Lung (tissue), 11 donors: ENCODE measurements at regions not wholly inside any gene's neighbourhood (a gene's known extent, or its start where the extent isn't known, plus 50 kb on each side); places are given as distances from the start of the nearest gene placed in this dataset.
"Not testable (repeated sequence)": the region's sequence is repeated elsewhere in the genome, so short reads cannot be mapped to it uniquely, and the experiment has no call there.

Source experiments
- ATAC-seq: fragments of 200-7000 bp; cut with Tn5 transposase; one replicate; pipeline ENCODE4 v1.9.1; 2020; ENCODE audit warnings: moderate number of reproducible peaks; ENCODE audit not compliant: insufficient read depth, low FRiP score
- DNase-seq, 3 donors: peaks; one replicate each; pipeline ENCODE4 v3.0.0-alpha.2; 2013 to 2017
- H3K27ac ChIP-seq, 2 donors: one replicate each; pipeline ENCODE4 v1.5.1; 2013; ENCODE audit warnings: mild to moderate bottlenecking in 2 of 2, moderate library complexity in 2 of 2, control low read depth in 1 of 2, inconsistent platforms in 1 of 2, low read depth in 1 of 2, low read length in 1 of 2
- H3K27me3 ChIP-seq, 3 donors: one replicate each; pipeline ENCODE4 v1.5.1; 2013; ENCODE audit warnings: low read length in 2 of 3; ENCODE audit not compliant: control insufficient read depth in 3 of 3, insufficient read depth in 3 of 3
- H3K36me3 ChIP-seq, 4 donors: one replicate each; pipeline ENCODE4 v1.5.1; 2013; ENCODE audit warnings: low read length in 4 of 4, mild to moderate bottlenecking in 1 of 4, moderate library complexity in 1 of 4; ENCODE audit not compliant: control insufficient read depth in 4 of 4, insufficient read depth in 4 of 4
- H3K4me1 ChIP-seq, 5 donors: one replicate each; pipeline ENCODE4 v1.5.1; 2013; ENCODE audit warnings: low read length in 5 of 5, mild to moderate bottlenecking in 2 of 5, moderate library complexity in 1 of 5; ENCODE audit not compliant: control insufficient read depth in 5 of 5, insufficient read depth in 5 of 5
- H3K4me3 ChIP-seq: one replicate; pipeline ENCODE4 v1.5.1; 2013; ENCODE audit warnings: mild to moderate bottlenecking, control low read depth, moderate library complexity
- H3K9ac ChIP-seq, 2 donors: one replicate each; pipeline ENCODE4 v1.5.1; 2013; ENCODE audit warnings: low read length in 2 of 2, control low read depth in 1 of 2; ENCODE audit not compliant: insufficient read depth in 1 of 2
- H3K9me3 ChIP-seq, 4 donors: one replicate each; pipeline ENCODE4 v1.5.1; 2013; ENCODE audit warnings: low read length in 3 of 4, mild to moderate bottlenecking in 1 of 4, moderate library complexity in 1 of 4; ENCODE audit not compliant: control insufficient read depth in 4 of 4, insufficient read depth in 3 of 4
- CTCF ChIP-seq: IDR thresholded peaks from 2 replicates; pipeline ENCODE4 v1.5.1; 2012; ENCODE audit warnings: mild to moderate bottlenecking; ENCODE audit errors: control extremely low read depth, extremely low read depth
- WGBS, 2 donors: extraction: QIAGEN DNeasy Blood & Tissue Kit; methylation state at CpG; one replicate each; pipeline ENCODE4 v1.1.7; 2013; 5-methylcytosine and 5-hydroxymethylcytosine counted together
- donor health status: control.
- donor health status: control.
- donor health status: Bipolar disorder and iron deficiency.
- donor health status: healthy.
- donor health status: DM: yes; HTN: yes; CAD: no.

- H3K27ac ChIP-seq = no peak overlapping the region
- no peaks in the 10 kb centered on the region for H3K36me3 ChIP-seq
- H3K27me3 ChIP-seq = no peaks in the 10 kb centered on the region
- H3K4me1 ChIP-seq = no peaks in the 10 kb centered on the region
- ATAC-seq (no peak), DNase-seq (no peak)
- no peaks in the 10 kb centered on the region for H3K9me3 ChIP-seq
- no peak overlapping the region for H3K9ac ChIP-seq
- no peak for TF ChIP-seq CTCF
- 62 to 67% methylated on average over 5 of the region's 5 CpGs for WGBS, 2 donors
- H3K4me3 ChIP-seq = no peak overlapping the region
Observed at GRCh38 chr12:59304077-59304721, 291.6 kb upstream of the SLC16A7 start.

- Histone ChIP-seq H3K4me1 (no peaks in the 10 kb centered on the region), H3K9ac (no peak overlapping the region), H3K36me3 (no peaks in the 10 kb centered on the region), H3K4me3 (no peak overlapping the region), H3K27me3 (no peaks in the 10 kb centered on the region), H3K9me3 (no peaks in the 10 kb centered on the region), H3K27ac (no peak overlapping the region)
- DNase-seq (no peak), ATAC-seq (no peak)
- WGBS, 2 donors = 50 to 61% methylated on average over 4 of the region's 4 CpGs
- no peak for TF ChIP-seq CTCF
Observed at GRCh38 chr12:59298296-59298695, 297.5 kb upstream of the SLC16A7 start.

GRCh38 chr12:59294221-59294620 is 301.6 kb upstream of the SLC16A7 start:
- H3K9me3 ChIP-seq = peaks cover 0 to 2% (median 0%) of the 10 kb centered on the region in 4 donors
- no peaks in the 10 kb centered on the region for H3K4me1 ChIP-seq
- H3K27me3 ChIP-seq = no peaks in the 10 kb centered on the region
- WGBS, 2 donors = 57 to 72% methylated on average over 5 of the region's 5 CpGs
- H3K27ac ChIP-seq = no peak overlapping the region
- no peak overlapping the region for H3K9ac ChIP-seq
- no peak for ATAC-seq
- H3K4me3 ChIP-seq = no peak overlapping the region
- no peaks in the 10 kb centered on the region for H3K36me3 ChIP-seq
- DNase-seq = no peak
- no peak for TF ChIP-seq CTCF

GRCh38 chr12:59282999-59283398 is 312.8 kb upstream of the SLC16A7 start:
- H3K36me3 ChIP-seq = no peaks in the 10 kb centered on the region
- no peak overlapping the region for H3K4me3 ChIP-seq
- no peaks in the 10 kb centered on the region for H3K4me1 ChIP-seq
- DNase-seq = no peak
- no peaks in the 10 kb centered on the region for H3K27me3 ChIP-seq
- 72 to 86% methylated on average over 2 of the region's 2 CpGs for WGBS, 2 donors
- no peak overlapping the region for H3K27ac ChIP-seq
- ATAC-seq = no peak
- TF ChIP-seq CTCF = no peak
- H3K9ac ChIP-seq = no peak overlapping the region
- no peaks in the 10 kb centered on the region for H3K9me3 ChIP-seq

GRCh38 chr12:59273561-59273960 is 322.3 kb upstream of the SLC16A7 start:
- H3K36me3 ChIP-seq, H3K27ac ChIP-seq, ATAC-seq, H3K4me3 ChIP-seq, DNase-seq, H3K4me1 ChIP-seq, H3K9me3 ChIP-seq, H3K27me3 ChIP-seq, H3K9ac ChIP-seq: not testable (repeated sequence)
- 88 to 89% methylated on average over 1 of the region's 1 CpG for WGBS, 2 donors
